ENCODE measurements at regions not wholly inside any gene's neighbourhood (a gene's known extent, or its start where the extent isn't known, plus 50 kb on each side); places are given as distances from the start of the nearest gene placed in this dataset.

DNA sequence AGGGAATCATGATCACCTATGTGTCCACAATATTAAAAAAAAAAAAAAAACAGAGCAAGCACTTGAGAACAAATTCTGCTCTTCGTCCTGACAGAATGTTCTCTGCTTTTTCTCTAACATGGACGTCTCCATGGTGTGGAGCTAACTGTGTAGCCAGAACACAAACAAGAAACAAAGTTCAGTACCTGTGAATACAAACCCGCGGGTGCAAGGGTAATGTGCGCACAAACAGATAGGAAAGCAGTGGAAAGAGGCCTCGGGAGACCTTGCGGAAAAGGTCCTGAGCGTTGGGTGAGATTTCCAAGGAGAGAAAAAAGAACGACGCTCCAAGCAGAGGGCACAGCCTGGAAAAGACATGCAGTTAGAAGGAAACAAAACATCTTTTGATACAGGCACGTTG is 92.0 kb upstream of the TBL1X start:
- TF ChIP-seq POLR2A (IDR thresholded peaks at IDR 0.05): no peak
- TF ChIP-seq, protein P1, sequence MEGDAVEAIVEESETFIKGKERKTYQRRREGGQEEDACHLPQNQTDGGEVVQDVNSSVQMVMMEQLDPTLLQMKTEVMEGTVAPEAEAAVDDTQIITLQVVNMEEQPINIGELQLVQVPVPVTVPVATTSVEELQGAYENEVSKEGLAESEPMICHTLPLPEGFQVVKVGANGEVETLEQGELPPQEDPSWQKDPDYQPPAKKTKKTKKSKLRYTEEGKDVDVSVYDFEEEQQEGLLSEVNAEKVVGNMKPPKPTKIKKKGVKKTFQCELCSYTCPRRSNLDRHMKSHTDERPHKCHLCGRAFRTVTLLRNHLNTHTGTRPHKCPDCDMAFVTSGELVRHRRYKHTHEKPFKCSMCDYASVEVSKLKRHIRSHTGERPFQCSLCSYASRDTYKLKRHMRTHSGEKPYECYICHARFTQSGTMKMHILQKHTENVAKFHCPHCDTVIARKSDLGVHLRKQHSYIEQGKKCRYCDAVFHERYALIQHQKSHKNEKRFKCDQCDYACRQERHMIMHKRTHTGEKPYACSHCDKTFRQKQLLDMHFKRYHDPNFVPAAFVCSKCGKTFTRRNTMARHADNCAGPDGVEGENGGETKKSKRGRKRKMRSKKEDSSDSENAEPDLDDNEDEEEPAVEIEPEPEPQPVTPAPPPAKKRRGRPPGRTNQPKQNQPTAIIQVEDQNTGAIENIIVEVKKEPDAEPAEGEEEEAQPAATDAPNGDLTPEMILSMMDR (IDR thresholded peaks at IDR 0.05): no peak

Measured in body of pancreas (tissue), 4 donors.